GM12878 (cell line): ENCODE measurements at regions not wholly inside any gene's neighbourhood (a gene's known extent, or its start where the extent isn't known, plus 50 kb on each side); places are given as distances from the start of the nearest gene placed in this dataset.

ENCODE experiments used
- EGR1 ChIP-seq, 2 experiments: IDR thresholded peaks; 1 replicate in 1 of 2; 2 replicates in 1 of 2; pipeline ENCODE4 v1.6.1; 2011 to 2012; ENCODE audit warnings: low read depth in 2 of 2, low read length in 2 of 2, borderline replicate concordance in 1 of 2, mild to moderate bottlenecking in 1 of 2, moderate library complexity in 1 of 2
- HDGF ChIP-seq: fragments of 450-650 bp; IDR thresholded peaks from 2 replicates; pipeline ENCODE4 v1.6.1; 2016; ENCODE audit warnings: antibody characterized with exemption
- MAX ChIP-seq: IDR thresholded peaks from 2 replicates; pipeline ENCODE4 v1.6.1; 2012; ENCODE audit warnings: low read depth, low read length, improper control_type of control experiment
- MEF2A ChIP-seq: IDR thresholded peaks from 2 replicates; pipeline ENCODE4 v1.6.1; 2011; ENCODE audit warnings: low read depth, mild to moderate bottlenecking, low read length, moderate library complexity; ENCODE audit not compliant: insufficient read depth
- PKNOX1 ChIP-seq: fragments of 450-650 bp; IDR thresholded peaks from 2 replicates; pipeline ENCODE4 v1.6.1; 2016; ENCODE audit warnings: mild to moderate bottlenecking
- POLR2A ChIP-seq: IDR thresholded peaks from 2 replicates; pipeline ENCODE4 v1.6.1; 2011; ENCODE audit warnings: low read depth, mild to moderate bottlenecking, low read length
- RAD21 ChIP-seq: IDR thresholded peaks from 2 replicates; pipeline ENCODE4 v1.6.1; 2011; ENCODE audit warnings: mild to moderate bottlenecking, low read depth, low read length, moderate library complexity; ENCODE audit not compliant: insufficient read depth
- RCOR1 ChIP-seq: conservative IDR thresholded peaks from 2 replicates; pipeline ENCODE4 v1.6.1; 2012; ENCODE audit warnings: low read depth, low read length, improper control_type of control experiment
- SIX5 ChIP-seq: IDR thresholded peaks from 2 replicates; pipeline ENCODE4 v1.6.1; 2011; ENCODE audit warnings: mild to moderate bottlenecking, low read depth, low read length, moderate library complexity; ENCODE audit not compliant: severe bottlenecking
- TAF1 ChIP-seq: IDR thresholded peaks from 2 replicates; pipeline ENCODE4 v1.6.1; 2011; ENCODE audit warnings: mild to moderate bottlenecking, low read depth, low read length, borderline replicate concordance
- TF ChIP-seq, protein P1 (sequence below), 3 experiments: IDR thresholded peaks in 2 of 3; conservative IDR thresholded peaks in 1 of 3; 2 replicates each; pipeline ENCODE4 v1.5.1; 2011; ENCODE audit warnings: low read depth in 3 of 3, low read length in 3 of 3, mild to moderate bottlenecking in 3 of 3, control low read depth in 2 of 3, moderate library complexity in 2 of 3, inconsistent platforms in 1 of 3, mixed read lengths in 1 of 3; ENCODE audit not compliant: control insufficient read depth in 2 of 3, insufficient read depth in 1 of 3; ENCODE audit errors: extremely low read depth in 1 of 3
- TF ChIP-seq, protein P2 (sequence below): IDR thresholded peaks from 2 replicates; pipeline ENCODE4 v1.6.1; 2011; ENCODE audit warnings: borderline replicate concordance, low read depth, mild to moderate bottlenecking, moderate library complexity, mixed read lengths, low read length; ENCODE audit not compliant: insufficient read depth; ENCODE audit errors: extremely low read length

- TF ChIP-seq SIX5 = no peak
- no peak for TF ChIP-seq RAD21
- no peak for TF ChIP-seq MAX
- no peak for TF ChIP-seq RCOR1
- TF ChIP-seq EGR1 (IDR thresholded peaks at IDR 0.05; ENCODE audit: borderline replicate concordance in 1 of 2, low read depth in 2 of 2, low read length in 2 of 2) = no peak
- TF ChIP-seq POLR2A = no peak
- no peak for TF ChIP-seq PKNOX1
- no peak for TF ChIP-seq HDGF
- no peak for TF ChIP-seq TAF1
- TF ChIP-seq, protein P1, sequence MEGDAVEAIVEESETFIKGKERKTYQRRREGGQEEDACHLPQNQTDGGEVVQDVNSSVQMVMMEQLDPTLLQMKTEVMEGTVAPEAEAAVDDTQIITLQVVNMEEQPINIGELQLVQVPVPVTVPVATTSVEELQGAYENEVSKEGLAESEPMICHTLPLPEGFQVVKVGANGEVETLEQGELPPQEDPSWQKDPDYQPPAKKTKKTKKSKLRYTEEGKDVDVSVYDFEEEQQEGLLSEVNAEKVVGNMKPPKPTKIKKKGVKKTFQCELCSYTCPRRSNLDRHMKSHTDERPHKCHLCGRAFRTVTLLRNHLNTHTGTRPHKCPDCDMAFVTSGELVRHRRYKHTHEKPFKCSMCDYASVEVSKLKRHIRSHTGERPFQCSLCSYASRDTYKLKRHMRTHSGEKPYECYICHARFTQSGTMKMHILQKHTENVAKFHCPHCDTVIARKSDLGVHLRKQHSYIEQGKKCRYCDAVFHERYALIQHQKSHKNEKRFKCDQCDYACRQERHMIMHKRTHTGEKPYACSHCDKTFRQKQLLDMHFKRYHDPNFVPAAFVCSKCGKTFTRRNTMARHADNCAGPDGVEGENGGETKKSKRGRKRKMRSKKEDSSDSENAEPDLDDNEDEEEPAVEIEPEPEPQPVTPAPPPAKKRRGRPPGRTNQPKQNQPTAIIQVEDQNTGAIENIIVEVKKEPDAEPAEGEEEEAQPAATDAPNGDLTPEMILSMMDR (IDR thresholded peaks at IDR 0.05 in 2 of 3, conservative IDR thresholded peaks at IDR 0.05 in 1 of 3; ENCODE audit: control insufficient read depth in 2 of 3, extremely low read depth in 1 of 3, insufficient read depth in 1 of 3, low read depth in 3 of 3, low read length in 3 of 3) = no peak
- TF ChIP-seq, protein P2, sequence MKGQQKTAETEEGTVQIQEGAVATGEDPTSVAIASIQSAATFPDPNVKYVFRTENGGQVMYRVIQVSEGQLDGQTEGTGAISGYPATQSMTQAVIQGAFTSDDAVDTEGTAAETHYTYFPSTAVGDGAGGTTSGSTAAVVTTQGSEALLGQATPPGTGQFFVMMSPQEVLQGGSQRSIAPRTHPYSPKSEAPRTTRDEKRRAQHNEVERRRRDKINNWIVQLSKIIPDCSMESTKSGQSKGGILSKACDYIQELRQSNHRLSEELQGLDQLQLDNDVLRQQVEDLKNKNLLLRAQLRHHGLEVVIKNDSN = no peak
- no peak for TF ChIP-seq MEF2A
Observed at GRCh38 chr6:156021746-156022396, 566.2 kb upstream of the NOX3 start.
